GM20000 (cell line): ENCODE measurements at regions not wholly inside any gene's neighbourhood (a gene's known extent, or its start where the extent isn't known, plus 50 kb on each side); places are given as distances from the start of the nearest gene placed in this dataset.

ENCODE experiments used
- DNase-seq: peaks from one replicate; pipeline ENCODE4 v3.0.0; 2012; ENCODE audit warnings: low spot score
- TF ChIP-seq, protein P1 (sequence below): IDR thresholded peaks from 2 replicates; pipeline ENCODE4 v1.5.1; 2012; ENCODE audit warnings: mild to moderate bottlenecking, control low read depth; ENCODE audit errors: extremely low read depth, missing control alignments

DNA sequence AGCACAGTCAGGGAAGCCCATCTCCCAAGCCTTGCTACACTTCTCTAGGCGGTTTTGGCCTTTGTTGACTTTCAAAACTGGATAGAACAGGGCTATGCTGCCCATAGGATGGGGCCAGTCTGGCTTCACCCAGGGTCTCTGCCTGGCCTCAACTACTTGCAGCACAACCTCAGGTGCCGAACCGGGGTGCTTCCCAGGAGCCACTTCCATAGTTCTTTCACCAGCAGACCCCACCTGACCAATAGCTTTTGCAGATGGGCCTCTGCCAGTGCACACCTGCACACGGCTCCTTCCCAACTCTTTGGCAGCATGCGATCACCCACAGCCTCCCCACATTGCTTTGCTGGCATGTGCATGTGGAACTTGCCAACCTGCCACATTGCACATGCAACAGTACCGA lies 331.6 kb downstream of the CPS1 start:
- TF ChIP-seq, protein P1, sequence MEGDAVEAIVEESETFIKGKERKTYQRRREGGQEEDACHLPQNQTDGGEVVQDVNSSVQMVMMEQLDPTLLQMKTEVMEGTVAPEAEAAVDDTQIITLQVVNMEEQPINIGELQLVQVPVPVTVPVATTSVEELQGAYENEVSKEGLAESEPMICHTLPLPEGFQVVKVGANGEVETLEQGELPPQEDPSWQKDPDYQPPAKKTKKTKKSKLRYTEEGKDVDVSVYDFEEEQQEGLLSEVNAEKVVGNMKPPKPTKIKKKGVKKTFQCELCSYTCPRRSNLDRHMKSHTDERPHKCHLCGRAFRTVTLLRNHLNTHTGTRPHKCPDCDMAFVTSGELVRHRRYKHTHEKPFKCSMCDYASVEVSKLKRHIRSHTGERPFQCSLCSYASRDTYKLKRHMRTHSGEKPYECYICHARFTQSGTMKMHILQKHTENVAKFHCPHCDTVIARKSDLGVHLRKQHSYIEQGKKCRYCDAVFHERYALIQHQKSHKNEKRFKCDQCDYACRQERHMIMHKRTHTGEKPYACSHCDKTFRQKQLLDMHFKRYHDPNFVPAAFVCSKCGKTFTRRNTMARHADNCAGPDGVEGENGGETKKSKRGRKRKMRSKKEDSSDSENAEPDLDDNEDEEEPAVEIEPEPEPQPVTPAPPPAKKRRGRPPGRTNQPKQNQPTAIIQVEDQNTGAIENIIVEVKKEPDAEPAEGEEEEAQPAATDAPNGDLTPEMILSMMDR, result no peak
- no peak for DNase-seq

GRCh38 chr2:210895132-210895531 lies 338.7 kb downstream of the CPS1 start:
- DNase-seq, result no peak
- TF ChIP-seq, protein P1, result no peak

GRCh38 chr2:210899131-210899530 lies 342.7 kb downstream of the CPS1 start:
- DNase-seq, result no peak
- TF ChIP-seq, protein P1, result no peak

DNA sequence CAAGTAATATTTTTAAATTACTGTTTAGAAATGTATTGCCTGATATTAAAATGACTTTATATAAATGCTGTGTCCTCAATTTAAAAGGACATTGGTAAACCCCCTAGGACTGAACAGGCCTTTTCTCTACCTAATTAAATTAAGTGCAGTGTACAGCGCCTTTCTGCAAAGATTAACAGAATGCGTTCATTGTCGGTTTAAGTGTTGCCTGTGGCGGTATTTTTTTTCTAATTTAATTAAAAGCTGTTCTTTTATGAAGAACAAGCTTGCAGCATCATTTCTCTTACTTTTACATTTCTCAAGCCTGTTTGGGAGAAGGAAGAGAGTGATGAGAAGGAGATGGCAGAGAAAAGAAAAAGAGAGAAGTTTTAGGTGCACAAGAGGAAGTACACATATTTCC lies 344.9 kb downstream of the CPS1 start:
- TF ChIP-seq, protein P1, result no peak
- DNase-seq, result no peak

DNA sequence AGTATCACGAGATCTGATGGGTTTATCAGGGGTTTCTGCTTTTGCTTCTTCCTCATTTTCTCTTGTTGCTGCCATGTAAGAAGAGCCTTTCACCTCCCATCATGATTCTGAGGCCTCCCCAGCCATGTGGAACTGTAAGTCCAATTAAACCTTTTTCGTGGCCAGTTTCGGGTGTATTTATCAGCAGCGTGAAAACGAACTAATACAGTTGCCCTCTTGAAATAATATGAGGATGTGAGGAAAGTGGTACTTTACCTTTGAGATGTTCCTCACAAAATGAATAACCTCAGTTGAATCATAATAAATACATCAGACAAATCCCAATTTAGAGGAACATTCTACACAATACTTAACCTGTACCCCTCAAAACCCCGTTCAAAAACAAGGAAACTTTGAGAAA lies 356.4 kb downstream of the CPS1 start:
- no peak for DNase-seq
- TF ChIP-seq, protein P1, result no peak

DNA sequence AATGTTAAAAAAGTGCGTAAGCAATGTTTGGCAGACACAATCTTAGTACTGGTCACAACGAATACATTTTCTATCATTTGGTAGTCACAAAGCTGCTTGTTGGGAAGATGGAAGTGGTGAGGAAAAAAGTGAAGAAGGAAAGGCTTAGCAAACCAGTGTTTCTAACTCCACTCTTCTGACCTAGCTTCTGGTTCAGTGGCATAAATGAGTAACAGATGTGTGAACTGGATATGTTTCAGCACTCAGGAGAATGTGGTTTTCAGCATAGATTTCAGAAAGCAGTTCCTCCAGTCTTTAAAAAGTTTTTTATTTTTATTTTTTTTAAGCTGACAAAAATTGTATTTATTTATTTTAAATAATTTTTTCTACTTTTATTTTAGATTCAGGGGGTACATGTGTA lies 357.1 kb downstream of the CPS1 start:
- DNase-seq, result no peak
- TF ChIP-seq, protein P1, result no peak

DNA sequence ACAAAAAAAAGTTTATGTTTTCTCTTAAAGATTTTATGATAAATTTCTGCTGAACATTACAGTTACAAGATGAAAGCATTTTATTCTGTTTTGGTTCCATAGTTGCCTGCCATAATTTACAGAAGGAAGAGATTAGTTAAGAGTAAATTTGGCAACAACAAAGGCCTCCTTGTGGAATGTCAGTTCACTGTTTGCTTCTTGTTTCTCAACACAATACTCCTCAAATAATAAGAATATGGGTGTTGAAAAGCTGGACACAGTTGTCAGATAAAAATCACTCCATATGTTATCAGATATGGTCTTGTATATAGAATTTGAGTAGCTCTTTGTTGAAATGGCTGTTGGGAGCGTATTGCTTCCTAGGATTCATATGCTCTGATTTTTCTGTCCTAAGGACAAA lies 359.5 kb downstream of the CPS1 start:
- no peak for DNase-seq
- TF ChIP-seq, protein P1, result no peak

GRCh38 chr2:210917465-210917864 lies 361.1 kb downstream of the CPS1 start:
- no peak for DNase-seq
- TF ChIP-seq, protein P1, result no peak
